Activated CD4-positive, alpha-beta T cell treated with anti-CD3 and anti-CD28 coated beads, Interleukin-2, Interleukin-6, amounts not matched to agents 100 ng/mL and 50 ng/mL, durations not matched to agents 16 hours and 8 hours (primary cell): ENCODE measurements at regions not wholly inside any gene's neighbourhood (a gene's known extent, or its start where the extent isn't known, plus 50 kb on each side); places are given as distances from the start of the nearest gene placed in this dataset.
"Not testable (repeated sequence)": the region's sequence is repeated elsewhere in the genome, so short reads cannot be mapped to it uniquely, and the experiment has no call there.

Experiments
- DNase-seq: peaks from one replicate; pipeline ENCODE4 v3.0.0-alpha.2; 2020

DNA sequence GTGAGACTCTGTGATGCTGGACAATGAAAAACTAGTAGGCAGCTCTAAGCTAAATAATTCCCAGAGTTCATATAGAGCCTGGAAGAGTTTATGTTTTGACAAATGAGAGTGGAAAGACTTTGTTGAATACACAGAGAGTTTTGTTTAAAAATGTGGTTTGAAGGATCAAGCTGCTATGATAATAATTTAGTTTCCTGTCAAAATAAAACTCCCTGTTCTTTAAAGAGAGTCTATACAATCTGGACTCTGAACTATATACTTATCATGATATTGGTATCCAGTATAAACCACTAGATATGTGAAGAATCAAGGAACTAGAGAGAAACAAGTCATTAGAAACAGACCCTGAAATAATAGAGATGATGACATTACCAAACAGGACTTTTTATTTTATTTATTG is 158.6 kb downstream of the C4orf33 start:
- no peak for DNase-seq

- DNase-seq = no peak
These were observed 165.6 kb downstream of the C4orf33 start for GRCh38 chr4:129261584-129261983.

DNA sequence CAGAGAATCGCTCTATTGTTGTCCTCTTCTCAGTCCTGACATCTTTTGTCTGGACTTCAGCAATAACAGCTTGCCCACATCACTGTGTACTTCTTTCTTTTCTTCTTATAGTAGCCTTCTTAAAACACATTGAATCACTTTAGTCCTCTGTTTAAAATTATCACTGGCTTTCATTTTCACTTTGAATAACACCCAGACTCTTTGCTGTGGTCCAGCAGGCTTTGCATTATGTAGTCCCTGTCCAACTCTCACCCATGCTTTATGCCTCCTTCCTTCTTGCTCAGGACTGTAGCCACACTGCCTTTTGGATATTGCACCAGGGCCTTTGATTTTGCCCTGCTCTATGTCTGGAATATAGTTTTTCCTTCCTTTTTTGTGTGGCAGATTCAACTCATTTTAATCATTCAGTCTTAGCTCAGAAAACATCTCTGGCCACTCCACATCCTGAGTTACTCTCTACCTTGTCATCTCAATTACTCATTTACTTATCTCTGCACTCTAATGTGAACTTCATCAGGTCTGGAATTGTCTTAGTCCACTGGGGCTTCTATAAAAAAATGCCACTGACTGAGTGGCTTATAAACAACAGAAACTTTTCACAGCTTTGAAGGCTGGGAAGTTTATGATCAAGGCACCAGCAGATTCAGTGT is 168.2 kb downstream of the C4orf33 start:
- DNase-seq = no peak

GRCh38 chr4:129278868-129279267 is 182.9 kb downstream of the C4orf33 start:
- no peak for DNase-seq

DNA sequence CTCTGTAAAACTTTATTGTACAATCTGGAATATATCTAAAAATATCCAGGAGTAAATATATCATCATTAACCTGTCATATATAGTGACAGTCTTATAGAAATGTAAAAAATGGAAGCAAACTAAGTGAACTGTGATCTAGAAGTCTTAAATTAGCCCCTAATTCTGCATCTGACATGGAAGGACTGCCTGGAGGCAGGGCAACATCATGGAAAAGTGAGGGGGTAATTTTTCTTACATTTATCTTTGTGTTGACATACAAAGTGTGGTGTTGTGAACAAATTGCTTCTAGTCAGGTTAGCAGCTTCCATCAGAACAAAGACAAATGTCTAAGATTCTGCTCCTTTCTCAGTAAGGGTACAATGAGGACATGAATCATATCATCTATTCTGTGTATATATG is 186.3 kb downstream of the C4orf33 start:
- no peak for DNase-seq

DNA sequence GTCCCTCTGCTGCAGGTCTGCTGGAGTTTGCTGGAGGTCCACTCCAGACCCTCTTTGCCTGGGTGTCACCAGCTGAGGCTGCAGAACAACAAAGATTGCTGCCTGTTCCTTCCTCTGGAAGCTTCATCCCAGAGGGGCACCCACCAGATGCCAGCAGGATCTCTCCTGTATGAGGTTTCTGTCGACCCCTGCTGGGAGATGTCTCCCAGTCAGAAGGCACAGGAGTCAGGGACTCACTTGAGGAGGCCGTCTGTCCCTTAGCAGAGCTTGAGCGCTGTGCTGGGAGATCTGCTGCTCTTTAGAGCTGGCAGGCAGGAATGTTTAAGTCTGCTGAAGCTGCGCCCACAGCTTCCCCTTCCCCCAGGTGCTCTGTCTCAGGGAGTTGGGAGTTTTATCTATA is 196.2 kb downstream of the C4orf33 start:
- not testable (repeated sequence) for DNase-seq

GRCh38 chr4:129314781-129315180 is 218.8 kb downstream of the C4orf33 start:
- no peak for DNase-seq

DNA sequence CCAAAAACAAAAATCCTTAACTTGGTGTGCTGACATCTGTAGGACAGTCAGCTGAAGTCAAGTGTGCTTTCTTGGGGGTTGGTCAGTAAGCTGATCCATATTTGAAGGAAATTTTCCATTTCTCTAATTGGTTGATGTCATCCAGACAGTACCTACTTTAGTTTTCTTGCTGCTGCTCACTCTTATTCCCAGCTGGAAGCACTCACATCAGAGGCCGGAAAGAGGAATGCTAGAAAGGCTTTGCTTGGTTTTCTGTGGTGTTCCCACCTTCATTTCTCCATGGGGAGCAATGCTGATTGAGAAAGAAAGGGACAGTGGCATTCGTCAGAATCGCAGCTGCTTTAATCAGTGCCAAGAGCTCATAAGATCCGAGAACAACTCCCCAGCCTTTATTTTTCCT is 227.0 kb downstream of the C4orf33 start:
- DNase-seq = no peak

DNA sequence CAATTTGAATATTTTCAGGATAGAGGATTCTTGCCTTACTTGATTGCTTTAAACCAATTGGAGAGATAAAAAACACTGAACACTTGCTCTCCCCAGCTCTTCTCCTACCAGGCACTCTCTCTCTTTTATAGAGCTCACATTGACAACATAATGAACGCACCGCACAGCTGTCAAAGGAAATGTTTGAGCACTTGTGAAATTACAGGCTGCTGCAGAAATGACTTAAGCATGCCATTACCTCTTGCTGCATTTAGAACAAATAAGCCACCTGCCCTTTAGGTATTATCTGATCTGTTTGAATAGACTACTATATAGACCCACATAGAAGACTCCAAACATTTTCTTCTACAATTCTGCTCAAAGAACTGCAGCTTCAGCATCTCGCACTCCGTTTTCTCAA is 227.7 kb downstream of the C4orf33 start:
- DNase-seq = no peak

DNA sequence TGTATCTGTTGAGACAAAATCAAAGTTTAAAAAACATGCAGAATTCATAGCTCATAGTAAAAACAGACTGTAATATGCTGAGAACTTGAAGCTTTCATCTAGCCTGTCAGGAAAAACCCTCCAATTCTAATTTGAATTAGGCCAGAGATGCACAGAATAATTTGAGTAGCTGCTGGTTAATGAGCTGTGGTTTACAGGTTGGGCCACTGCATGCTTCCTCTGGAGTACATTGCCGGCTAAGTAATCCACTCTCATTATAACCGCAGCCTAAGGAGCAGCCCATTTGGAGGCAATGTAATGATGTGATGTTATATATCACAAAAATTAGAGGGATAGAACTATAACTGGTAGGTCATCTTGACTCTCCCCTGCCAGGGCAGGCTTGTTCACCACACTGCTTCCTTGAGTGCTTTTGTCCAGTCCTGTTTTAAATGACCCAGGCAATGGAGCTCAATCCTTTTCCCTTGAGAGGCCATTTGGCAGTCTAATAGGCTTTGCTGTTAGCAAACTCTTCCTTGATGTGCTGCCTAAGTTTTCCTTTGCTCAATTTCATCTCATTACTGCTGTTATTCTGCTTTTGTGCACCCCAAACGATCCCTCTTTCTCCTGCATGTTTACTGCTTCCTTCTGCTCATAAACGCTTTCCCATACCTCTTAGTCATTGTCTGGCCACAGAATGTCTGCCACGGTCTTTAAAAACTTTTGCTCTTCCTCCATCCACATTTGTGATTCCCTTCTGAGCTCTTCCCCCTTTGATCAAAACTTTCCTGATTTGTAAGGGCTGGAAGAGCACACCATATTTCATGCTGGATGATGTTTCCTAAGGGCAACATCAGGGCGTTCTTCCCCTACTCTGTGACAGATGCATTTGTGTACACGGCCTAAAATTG is 230.9 kb downstream of the C4orf33 start:
- no peak for DNase-seq

GRCh38 chr4:129327637-129328036 is 231.7 kb downstream of the C4orf33 start:
- DNase-seq = no peak

DNA sequence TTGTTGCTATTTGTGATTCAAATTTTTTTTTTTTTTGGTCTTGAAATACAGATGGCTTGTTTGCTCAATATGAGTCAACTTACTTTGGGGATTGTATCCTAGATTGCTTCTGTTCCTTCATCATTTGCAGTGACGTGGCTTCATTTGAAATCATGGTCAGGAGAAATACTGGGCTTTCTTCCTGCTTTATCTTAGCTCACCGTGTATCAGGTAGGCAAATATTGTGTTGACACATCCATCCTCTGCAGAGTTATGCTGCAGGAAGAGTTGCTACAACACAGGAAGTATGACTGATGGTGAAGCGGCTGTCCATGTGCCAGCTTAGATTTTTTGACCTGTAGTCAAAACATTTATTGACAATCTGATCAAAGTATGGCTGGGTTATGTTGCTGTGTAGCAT is 232.2 kb downstream of the C4orf33 start:
- no peak for DNase-seq

- no peak for DNase-seq
These were observed 238.2 kb downstream of the C4orf33 start for GRCh38 chr4:129334136-129334535.

DNA sequence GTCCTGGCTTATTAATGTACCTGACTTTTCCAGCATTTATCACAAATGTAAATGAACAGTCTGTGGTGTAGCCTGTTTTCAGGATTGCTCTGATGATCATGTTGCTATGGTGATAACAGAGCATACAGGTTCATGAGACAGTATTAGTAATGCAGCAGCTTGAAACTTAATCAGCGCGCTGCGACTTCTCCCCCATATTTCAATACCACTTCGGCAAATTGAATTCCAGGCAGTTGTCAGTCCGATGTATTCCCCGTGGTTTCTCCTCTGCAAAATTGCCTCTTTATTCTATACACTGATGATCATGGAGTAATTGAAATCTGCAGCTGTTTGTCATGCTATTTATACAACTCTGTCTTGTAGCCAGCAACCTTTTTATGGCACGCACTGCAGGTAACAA is 239.3 kb downstream of the C4orf33 start:
- DNase-seq = no peak

GRCh38 chr4:129335818-129336217 is 239.9 kb downstream of the C4orf33 start:
- no peak for DNase-seq

DNA sequence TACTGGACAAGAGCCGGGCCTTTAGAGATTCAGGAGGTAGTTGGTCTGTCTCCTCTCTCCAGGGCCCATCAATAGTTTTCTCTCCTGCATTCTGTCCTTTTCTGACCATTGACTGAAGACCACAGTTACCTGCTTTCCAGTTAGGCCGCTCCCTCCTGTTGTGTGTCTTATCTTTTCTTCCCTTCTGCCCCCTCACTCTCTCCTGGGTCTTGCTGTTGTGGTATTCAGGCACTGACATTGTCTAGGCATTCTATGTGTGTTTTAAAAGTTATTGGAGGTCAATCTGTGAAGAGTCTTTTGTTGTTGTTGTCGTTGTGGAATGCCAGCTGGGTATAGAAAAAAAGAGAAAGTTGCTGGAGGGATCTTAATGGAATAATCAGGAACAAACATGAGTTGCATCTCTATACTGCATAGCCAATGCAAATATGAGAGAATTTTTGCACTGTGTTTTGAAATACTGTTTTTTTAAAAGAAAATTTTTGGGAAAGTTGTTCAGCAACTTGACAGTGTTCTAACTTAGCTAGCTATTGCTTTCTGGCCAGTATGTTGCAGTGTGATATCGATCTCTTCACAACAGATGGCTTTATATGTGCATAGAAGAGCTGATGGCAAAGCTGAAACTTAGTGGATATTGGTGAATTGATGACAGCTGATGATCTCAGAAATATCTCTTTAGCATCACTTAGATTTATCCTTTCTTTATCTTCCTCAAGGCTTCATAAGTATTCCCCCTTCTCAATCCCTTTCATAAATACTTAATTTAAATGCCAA is 240.7 kb downstream of the C4orf33 start:
- no peak for DNase-seq

GRCh38 chr4:129337228-129337620 is 241.3 kb downstream of the C4orf33 start:
- DNase-seq = no peak

- no peak for DNase-seq
These were observed 247.0 kb downstream of the C4orf33 start for GRCh38 chr4:129342819-129343408.

GRCh38 chr4:129344058-129344457 is 248.1 kb downstream of the C4orf33 start:
- peak; percentile 13 for DNase-seq

DNA sequence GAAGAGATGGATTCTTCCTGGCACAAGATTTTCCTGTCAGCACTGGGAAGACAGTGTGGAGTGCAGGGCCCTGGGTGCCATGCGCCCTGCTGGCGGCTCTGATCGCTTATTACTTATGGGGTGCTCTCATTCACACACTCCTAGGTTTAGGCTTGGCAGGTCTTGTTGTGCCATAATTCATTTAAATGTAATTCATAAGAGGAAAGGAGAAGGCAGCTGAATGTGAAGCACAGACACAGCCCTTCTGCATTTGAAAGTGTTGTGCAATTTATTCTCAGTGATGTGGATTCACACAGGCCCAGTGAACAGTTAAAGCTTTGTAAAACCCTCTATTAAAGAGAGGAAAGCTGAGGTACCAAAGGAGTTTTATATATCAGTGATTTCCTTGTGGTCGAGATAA is 249.7 kb downstream of the C4orf33 start:
- DNase-seq = no peak

DNA sequence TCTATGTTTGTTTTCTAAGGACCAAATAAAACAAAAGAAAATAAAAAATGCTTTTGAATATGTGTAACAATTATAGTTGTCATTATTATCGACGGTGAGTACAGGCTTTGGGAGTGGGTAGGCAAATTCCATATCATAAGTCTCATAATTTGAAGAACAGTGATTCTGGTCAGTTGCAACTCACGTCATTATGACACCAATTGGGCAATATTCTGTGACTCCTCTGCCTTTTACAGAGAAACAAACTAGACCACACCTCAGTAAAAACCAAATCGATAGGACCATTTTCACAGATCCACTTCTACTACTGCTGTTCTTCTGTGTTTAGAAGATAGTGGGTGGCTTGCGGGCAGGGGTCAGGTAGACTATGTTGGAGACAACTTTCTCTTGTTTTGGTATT is 250.1 kb downstream of the C4orf33 start:
- no peak for DNase-seq

DNA sequence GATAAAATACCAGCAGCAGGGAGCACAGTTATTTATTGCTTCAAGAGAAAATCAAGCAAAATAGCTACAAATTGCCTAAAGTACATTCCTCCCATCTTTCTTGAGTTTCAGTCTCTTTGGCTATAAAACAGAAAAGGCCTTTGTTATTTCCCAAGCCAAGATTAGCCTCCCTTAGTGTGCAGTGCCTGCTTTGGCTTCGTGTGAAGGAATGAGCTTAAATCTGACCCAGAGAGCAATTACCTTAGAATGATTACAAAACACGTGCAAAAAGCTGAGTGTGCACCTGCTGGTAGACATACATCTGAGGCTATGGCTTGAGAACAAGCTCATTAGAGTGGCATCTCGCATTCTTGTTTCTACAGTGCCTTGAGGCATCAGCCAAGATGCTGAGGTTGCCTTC is 250.8 kb downstream of the C4orf33 start:
- DNase-seq = no peak
